Fibroblast of skin of scalp (primary cell): ENCODE measurements at regions not wholly inside any gene's neighbourhood (a gene's known extent, or its start where the extent isn't known, plus 50 kb on each side); places are given as distances from the start of the nearest gene placed in this dataset.

ENCODE experiments used
- DNase-seq: peaks from one replicate; pipeline ENCODE4 v3.0.0-alpha.2; 2013

DNA sequence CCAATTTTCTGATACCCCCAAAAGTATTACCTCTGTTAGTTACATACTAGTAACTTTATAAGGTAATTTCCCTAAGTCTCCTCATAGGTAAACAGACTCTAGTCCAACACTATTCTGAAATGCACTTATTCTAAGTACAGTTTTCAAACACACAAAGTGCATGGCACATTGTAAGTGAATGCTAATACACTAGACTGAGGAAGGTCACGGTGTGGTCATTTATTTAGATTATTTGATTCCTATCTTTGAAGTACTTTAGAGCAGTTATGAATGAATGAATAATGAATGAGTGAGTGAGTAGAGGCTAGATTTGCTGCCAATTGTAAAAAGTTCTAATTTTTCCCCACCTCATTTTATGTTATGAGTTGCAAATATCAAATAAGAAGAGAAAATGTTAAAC, 132.8 kb upstream of the UGT8 start:
- no peak for DNase-seq

DNA sequence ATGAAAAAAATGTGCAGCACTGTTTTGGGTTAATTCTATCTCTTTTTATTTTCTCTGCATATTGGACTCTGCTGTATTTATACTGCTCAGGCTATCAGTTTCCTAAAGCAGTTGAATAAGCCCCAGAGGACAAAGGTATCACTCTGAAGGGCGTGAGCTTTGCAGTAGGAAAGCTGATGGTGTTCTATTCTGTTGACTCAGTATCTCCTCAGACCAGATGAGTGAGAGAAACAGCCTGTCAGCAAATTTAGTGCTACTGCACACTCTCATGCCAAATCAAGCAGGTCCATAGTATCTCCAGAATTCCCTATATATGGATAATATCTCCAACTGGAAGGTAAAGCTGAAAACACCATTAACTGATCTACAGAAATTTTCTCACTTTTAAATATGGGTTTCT, 132.3 kb upstream of the UGT8 start:
- no peak for DNase-seq

GRCh38 chr4:114472269-114473032, 126.2 kb upstream of the UGT8 start:
- no peak for DNase-seq

- no peak for DNase-seq
Observed at GRCh38 chr4:114474188-114474800, 124.3 kb upstream of the UGT8 start.

GRCh38 chr4:114476310-114476709, 122.3 kb upstream of the UGT8 start:
- no peak for DNase-seq

DNA sequence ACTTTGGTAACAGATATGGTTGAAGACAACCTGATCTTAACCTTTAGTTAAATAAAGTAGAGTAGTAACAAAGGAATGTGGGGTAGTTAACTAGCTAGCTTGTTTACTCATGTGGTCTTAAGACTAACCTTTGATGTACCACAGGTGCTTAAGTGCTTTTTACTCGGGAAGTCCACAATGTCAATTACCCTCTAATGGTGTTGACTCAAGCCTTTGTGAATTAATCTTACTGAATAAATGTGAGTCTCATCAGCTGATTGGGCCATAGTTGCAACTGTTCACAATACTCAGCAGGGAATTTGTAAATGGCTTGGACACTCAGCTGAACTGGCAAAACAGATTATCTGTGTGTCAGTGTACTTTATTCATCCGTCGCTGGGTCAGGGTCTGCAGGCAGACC, 119.0 kb upstream of the UGT8 start:
- no peak for DNase-seq

DNA sequence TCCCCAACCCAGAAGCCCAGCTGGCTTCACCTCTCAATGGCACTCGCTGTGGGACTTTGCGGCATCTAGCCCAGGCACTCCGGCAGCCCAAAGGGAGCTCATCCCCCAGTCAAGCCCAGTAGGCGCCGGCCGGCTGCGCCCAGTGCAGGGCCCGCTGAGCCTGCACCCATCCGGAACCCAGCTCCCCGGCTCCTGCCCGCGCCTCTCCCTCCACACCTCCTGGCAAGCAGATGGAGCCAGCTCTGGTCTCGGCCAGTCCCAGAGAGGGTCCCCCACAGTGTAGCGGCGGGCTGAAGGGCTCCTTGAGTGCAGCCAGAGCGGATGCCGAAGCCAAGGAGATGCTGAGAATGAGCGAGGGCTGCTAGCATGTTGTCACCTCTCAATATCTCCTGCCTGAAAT, 116.8 kb upstream of the UGT8 start:
- DNase-seq: no peak

DNA sequence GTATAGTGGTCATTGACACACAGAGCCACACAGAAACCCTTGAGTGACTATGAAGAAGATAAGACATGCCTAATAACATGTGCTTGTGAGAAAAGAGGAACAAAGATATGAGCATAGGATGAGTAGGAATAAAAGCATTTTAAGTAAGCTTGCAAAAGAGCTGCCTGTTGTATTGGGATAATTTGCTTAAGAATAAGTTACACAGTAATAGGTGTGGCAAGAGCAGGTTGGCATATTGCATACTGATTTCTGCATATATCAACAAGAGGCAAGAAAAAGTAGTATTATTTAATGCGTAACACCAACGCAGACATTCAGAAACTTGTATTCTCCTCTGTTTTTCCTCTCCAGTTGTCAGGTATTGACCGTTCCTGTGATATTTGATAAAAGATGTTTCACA, 111.5 kb upstream of the UGT8 start:
- no peak for DNase-seq

- DNase-seq: peak; percentile 5
Observed at GRCh38 chr4:114488301-114488982, 110.2 kb upstream of the UGT8 start.

DNA sequence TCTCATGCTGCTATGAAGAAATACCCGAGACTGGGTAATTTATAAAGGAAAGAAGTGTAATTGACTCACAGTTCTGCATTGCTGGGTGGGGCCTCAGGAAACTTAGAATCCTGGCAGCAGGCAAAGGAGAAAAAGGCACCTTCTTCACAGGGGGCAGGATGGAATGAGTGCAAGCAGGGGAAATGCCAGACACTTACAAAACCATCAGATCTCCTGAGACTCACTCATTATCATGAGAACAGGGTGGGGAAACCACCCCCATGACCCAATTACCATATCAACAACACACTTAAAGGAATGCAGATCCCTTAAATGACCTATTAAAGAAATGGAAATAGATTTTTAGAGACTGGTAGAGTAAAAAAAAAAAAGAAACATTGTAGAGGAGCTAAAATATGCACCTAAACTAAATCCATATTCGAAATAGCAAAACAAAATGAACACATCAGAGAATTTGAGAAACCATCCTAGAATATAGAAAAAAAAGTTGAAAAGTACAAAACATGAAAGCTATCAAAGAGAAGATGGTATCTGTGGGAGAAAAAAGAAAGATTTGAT, 104.3 kb upstream of the UGT8 start:
- DNase-seq: no peak

GRCh38 chr4:114495471-114495928, 103.1 kb upstream of the UGT8 start:
- DNase-seq: no peak

- DNase-seq: no peak
Observed at GRCh38 chr4:114497116-114497515, 101.5 kb upstream of the UGT8 start.

GRCh38 chr4:114509340-114509739, 89.3 kb upstream of the UGT8 start:
- no peak for DNase-seq

- no peak for DNase-seq
Observed at GRCh38 chr4:114512595-114513295, 85.9 kb upstream of the UGT8 start.

GRCh38 chr4:114519368-114519767, 79.2 kb upstream of the UGT8 start:
- no peak for DNase-seq

- no peak for DNase-seq
Observed at GRCh38 chr4:114527170-114527569, 71.4 kb upstream of the UGT8 start.

DNA sequence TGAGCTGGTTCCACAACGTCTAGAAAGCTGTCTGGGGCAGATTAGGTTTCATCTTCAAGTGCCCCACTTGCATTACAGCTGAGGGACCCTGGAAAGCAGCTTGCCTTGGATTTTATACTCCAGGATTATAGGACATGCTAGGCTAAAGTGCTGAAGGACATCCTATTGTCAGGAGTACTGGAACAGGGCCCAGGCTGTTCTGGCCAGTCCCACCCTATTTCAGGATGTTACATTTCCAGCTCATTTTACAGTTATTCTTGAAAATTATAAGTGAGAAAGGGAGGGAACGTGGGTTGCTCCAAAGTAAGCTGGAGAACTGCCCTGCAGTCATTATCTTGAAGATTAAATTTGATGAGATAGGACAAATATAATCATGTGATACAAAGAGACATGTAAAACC, 71.0 kb upstream of the UGT8 start:
- DNase-seq: no peak

GRCh38 chr4:114535725-114536124, 62.9 kb upstream of the UGT8 start:
- no peak for DNase-seq

- DNase-seq: no peak
Observed at GRCh38 chr4:114537352-114537751, 61.3 kb upstream of the UGT8 start.

- DNase-seq: no peak
Observed at GRCh38 chr4:114538012-114538617, 60.5 kb upstream of the UGT8 start.

GRCh38 chr4:114539985-114540384, 58.6 kb upstream of the UGT8 start:
- DNase-seq: no peak

DNA sequence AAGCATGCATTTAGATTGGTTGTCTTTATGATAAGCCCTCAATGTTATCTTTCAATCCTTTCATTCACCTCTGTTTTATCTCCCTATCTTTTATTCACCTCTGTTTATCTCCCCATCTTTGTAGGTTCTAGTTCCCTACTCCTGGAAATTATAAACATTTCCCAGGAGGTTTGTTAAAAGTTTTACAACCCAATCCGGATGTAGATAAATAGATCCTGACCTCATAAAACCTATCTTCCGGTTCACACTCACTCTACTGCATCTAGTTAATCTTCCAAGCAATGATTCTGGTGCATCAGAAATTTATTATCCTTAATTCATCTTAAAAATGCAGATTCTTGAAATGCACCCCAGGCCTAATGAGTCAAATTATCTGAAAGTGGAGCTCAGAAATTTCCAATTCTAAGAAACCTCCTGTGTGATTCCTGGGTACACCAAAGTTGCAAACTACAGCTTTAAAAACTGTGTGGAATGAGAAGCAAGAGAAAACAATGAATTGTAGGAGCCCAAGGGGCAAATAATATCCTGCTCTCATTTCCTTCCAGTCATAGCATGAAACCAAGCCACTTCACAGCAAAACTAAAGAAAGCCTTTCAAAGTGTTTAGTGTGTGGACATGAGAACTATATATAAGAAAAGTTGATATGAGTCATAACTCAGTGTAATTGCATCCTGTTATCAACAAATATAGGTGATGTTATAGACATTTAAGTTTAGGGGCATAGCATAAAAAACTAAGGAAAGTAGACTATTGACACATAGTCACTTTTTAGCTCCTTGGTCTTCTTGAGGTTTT, 51.1 kb upstream of the UGT8 start:
- DNase-seq: no peak
